Natural killer cell (primary cell): ENCODE measurements at regions not wholly inside any gene's neighbourhood (a gene's known extent, or its start where the extent isn't known, plus 50 kb on each side); places are given as distances from the start of the nearest gene placed in this dataset.

ENCODE experiments used
- ATAC-seq, 3 donors: fragments of 150-1000 bp in 2 of 3; fragments of 200-7000 bp in 1 of 3; cut with Tn5 transposase; 1 replicate in 1 of 3; 2 replicates in 2 of 3; pipeline ENCODE4 v1.10.0; 2021; ENCODE audit warnings: mild to moderate bottlenecking in 2 of 3, moderate library complexity in 2 of 3
- DNase-seq, 2 donors: peaks; one replicate each; pipeline versions ENCODE4 v3.0.0 to v3.0.0-alpha.2; 2013 to 2021; ENCODE audit warnings: mixed read lengths in 1 of 2
- H3K27ac ChIP-seq: one replicate; pipeline ENCODE4 v1.5.1; 2013; ENCODE audit warnings: mild to moderate bottlenecking, low read length
- H3K27me3 ChIP-seq: one replicate; pipeline ENCODE4 v1.6.1; 2013; ENCODE audit warnings: low read length; ENCODE audit not compliant: control insufficient read depth, insufficient read depth
- H3K36me3 ChIP-seq: one replicate; pipeline ENCODE4 v1.6.1; 2013; ENCODE audit warnings: low read length; ENCODE audit not compliant: control insufficient read depth, insufficient read depth
- H3K4me1 ChIP-seq: one replicate; pipeline ENCODE4 v1.6.1; 2013; ENCODE audit warnings: low read length; ENCODE audit not compliant: control insufficient read depth, insufficient read depth
- H3K4me3 ChIP-seq: one replicate; pipeline ENCODE4 v1.5.1; 2013; ENCODE audit warnings: low read length
- H3K9me3 ChIP-seq: one replicate; pipeline ENCODE4 v1.6.1; 2013; ENCODE audit warnings: low read length; ENCODE audit not compliant: control insufficient read depth, insufficient read depth
- H3K27ac Mint-ChIP-seq, 2 donors: one replicate each; pipeline ENCODE4 v1.8.0; 2022; ENCODE audit warnings: mild to moderate bottlenecking in 2 of 2, mixed read lengths in 2 of 2, moderate library complexity in 1 of 2
- H3K27me3 Mint-ChIP-seq, 2 donors: one replicate each; pipeline ENCODE4 v1.8.0; 2022; ENCODE audit warnings: low read depth in 2 of 2, mixed read lengths in 2 of 2
- H3K36me3 Mint-ChIP-seq: one replicate; pipeline ENCODE4 v1.8.0; 2022; ENCODE audit warnings: mixed read lengths
- H3K4me1 Mint-ChIP-seq, 2 donors: one replicate each; pipeline ENCODE4 v1.8.0; 2022; ENCODE audit warnings: mixed read lengths in 2 of 2
- H3K4me3 Mint-ChIP-seq: one replicate; pipeline ENCODE4 v1.8.0; 2022; ENCODE audit warnings: mild to moderate bottlenecking, moderate library complexity, mixed read lengths
- H3K9me3 Mint-ChIP-seq, 2 donors: one replicate each; pipeline ENCODE4 v1.8.0; 2022; ENCODE audit warnings: mixed read lengths in 2 of 2
- WGBS: methylation state at CpG from one replicate; pipeline ENCODE4 v1.1.7; 2013; ENCODE audit warnings: missing lambda C conversion rate; ENCODE audit not compliant: insufficient coverage; 5-methylcytosine and 5-hydroxymethylcytosine counted together
- intact Hi-C: fragments of 100-400 bp; cut with micrococcal nuclease; formaldehyde crosslinking; loops from one replicate; pipeline ENCODE4 v1.14.2; 2022
- TF ChIP-seq, protein P1 (sequence below): fragments of 200-600 bp; IDR thresholded peaks from one replicate; pipeline ENCODE4 v1.8.0; 2022; ENCODE audit warnings: antibody characterized with exemption

DNA sequence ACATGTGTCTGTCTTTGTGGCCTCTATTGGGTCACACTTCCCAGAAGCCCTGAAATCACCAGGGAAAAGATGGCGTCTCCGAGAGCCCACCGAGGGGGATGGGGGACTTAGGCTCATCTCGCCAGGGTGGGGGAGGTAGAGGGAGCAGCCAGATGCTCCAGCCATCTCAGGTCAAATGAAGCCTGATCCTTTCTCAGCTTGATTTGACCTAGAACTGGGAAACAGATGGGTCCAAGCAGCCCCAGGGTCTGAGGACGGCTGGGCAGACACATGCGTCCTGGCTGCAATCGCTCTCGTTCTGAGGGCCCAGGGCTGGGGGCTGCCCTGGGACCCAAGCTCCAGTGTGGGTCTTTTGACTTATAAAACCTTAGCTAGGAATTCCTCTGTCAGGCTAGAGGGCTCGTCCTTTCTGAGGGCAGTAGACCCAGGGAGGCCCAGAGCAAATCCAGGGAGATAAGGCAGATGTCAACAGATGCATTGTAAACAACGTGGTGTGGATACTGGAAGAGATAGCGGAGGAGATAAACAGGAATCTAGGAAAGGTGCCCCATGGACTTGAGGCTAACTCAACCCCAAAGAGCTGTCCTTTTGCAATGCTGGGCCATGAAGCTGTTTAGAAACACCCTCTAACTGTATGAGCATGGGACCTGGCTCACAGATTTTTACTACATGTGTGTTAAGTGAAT, 127.7 kb downstream of the MYCN start:
- TF ChIP-seq, protein P1, sequence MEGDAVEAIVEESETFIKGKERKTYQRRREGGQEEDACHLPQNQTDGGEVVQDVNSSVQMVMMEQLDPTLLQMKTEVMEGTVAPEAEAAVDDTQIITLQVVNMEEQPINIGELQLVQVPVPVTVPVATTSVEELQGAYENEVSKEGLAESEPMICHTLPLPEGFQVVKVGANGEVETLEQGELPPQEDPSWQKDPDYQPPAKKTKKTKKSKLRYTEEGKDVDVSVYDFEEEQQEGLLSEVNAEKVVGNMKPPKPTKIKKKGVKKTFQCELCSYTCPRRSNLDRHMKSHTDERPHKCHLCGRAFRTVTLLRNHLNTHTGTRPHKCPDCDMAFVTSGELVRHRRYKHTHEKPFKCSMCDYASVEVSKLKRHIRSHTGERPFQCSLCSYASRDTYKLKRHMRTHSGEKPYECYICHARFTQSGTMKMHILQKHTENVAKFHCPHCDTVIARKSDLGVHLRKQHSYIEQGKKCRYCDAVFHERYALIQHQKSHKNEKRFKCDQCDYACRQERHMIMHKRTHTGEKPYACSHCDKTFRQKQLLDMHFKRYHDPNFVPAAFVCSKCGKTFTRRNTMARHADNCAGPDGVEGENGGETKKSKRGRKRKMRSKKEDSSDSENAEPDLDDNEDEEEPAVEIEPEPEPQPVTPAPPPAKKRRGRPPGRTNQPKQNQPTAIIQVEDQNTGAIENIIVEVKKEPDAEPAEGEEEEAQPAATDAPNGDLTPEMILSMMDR, result no peak
- Mint-ChIP-seq H3K4me1 (no peaks in the 10 kb centered on the region), H3K36me3 (no peaks in the 10 kb centered on the region), H3K9me3 (peaks cover 2 to 4% of the 10 kb centered on the region in 2 donors), H3K27ac (no peak overlapping the region), H3K4me3 (no peak overlapping the region), H3K27me3 (no peaks in the 10 kb centered on the region)
- Histone ChIP-seq H3K27ac (no peak overlapping the region), H3K27me3 (no peaks in the 10 kb centered on the region), H3K4me1 (no peaks in the 10 kb centered on the region), H3K4me3 (no peak overlapping the region), H3K9me3 (peaks cover 5% of the 10 kb centered on the region), H3K36me3 (no peaks in the 10 kb centered on the region)
- DNase-seq (no peak), ATAC-seq (no peak)
- 91% methylated on average over 11 of the region's 11 CpGs for WGBS
- intact Hi-C loops, result no loop called here

DNA sequence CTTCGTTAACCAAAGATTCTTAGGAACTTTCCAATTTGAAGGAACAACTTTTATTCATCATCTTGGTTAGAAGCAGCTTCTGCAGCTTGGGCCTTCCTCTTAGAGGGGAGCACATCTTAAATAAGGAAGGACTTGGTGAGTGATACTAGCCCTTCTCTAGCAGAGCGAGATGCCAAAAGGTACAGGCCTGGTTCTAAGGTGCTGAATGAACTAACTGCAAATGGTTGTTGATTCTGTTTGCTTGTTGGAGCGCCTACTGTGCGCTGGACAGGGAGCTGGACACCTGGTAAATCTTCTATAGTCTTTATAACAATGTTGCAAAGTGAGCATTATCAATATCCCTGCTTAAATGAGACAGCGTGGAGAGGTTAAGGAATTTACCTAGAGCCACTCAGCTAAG, 127.1 kb downstream of the MYCN start:
- ATAC-seq (no peak), DNase-seq (no peak)
- Histone ChIP-seq H3K27ac (no peak overlapping the region), H3K27me3 (no peaks in the 10 kb centered on the region), H3K4me1 (no peaks in the 10 kb centered on the region), H3K9me3 (peaks cover 6% of the 10 kb centered on the region), H3K4me3 (no peak overlapping the region), H3K36me3 (no peaks in the 10 kb centered on the region)
- Mint-ChIP-seq H3K27me3 (no peaks in the 10 kb centered on the region), H3K9me3 (peaks cover 2 to 4% of the 10 kb centered on the region in 2 donors), H3K4me3 (no peak overlapping the region), H3K36me3 (no peaks in the 10 kb centered on the region), H3K4me1 (no peaks in the 10 kb centered on the region), H3K27ac (no peak overlapping the region)
- TF ChIP-seq, protein P1, result no peak
- intact Hi-C loops, result no loop called here
- WGBS, result 93% methylated on average over 5 of the region's 5 CpGs

DNA sequence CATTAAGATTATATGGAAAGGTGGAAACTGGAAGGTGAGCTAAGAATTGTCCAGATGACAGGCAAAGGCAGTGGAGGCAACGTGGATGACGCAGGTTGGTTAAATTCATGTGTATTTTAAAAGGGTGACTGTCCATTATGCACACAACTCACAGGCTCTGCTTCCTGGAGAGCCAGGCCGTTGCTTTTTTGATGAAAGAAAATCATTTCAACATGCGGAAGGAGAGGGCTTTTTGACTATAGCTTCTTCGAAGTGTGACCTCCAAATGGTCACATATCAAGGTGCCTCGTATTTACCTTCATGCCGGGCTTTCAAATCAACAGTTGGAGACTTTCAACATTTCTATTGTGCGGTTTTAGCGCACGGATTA, 126.7 kb downstream of the MYCN start:
- Mint-ChIP-seq H3K4me1 (no peaks in the 10 kb centered on the region), H3K9me3 (peaks cover 2 to 4% of the 10 kb centered on the region in 2 donors), H3K27me3 (peaks cover 0 to 3% of the 10 kb centered on the region in 2 donors), H3K4me3 (no peak overlapping the region), H3K36me3 (no peaks in the 10 kb centered on the region), H3K27ac (no peak overlapping the region)
- intact Hi-C loops, result no loop called here
- no peak overlapping the region for H3K27ac ChIP-seq
- no peaks in the 10 kb centered on the region for H3K27me3 ChIP-seq
- WGBS, result 91% methylated on average over 10 of the region's 10 CpGs
- DNase-seq, result no peak
- no peak overlapping the region for H3K4me3 ChIP-seq
- H3K36me3 ChIP-seq, result no peaks in the 10 kb centered on the region
- no peak for ATAC-seq
- peaks cover 6% of the 10 kb centered on the region for H3K9me3 ChIP-seq
- TF ChIP-seq, protein P1, result no peak
- H3K4me1 ChIP-seq, result no peaks in the 10 kb centered on the region
